ENCODE measurements at regions not wholly inside any gene's neighbourhood (a gene's known extent, or its start where the extent isn't known, plus 50 kb on each side); places are given as distances from the start of the nearest gene placed in this dataset.

DNA sequence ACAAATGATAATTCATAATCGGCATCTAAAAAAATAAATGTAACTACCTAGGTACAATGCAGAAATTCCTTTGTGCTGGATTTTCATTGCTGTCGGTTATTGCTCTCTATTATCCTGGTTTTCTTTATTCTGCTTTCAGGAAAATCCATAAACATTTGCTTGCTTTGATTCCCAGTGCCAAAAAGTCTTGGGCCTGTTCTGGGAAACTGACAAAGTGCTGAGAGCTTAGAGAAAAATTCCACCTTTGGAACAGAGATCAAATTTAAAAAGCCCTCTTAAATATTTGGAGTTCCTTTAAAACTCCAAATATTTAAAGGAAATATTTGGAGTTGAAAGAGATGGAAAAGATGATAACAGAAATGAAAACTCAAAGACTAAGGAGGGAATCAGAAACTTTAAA, 87.3 kb upstream of the ZBED5 start:
- TF ChIP-seq CTCF (conservative IDR thresholded peaks at IDR 0.05; ENCODE audit: low read depth, low read length): no peak
- no peak for TF ChIP-seq EZH2 (IDR thresholded peaks at IDR 0.05; ENCODE audit: borderline replicate concordance, low read depth, low read length, poor library complexity, severe bottlenecking)

All from A673 (cell line).